Caco-2 (cell line): ENCODE measurements at regions not wholly inside any gene's neighbourhood (a gene's known extent, or its start where the extent isn't known, plus 50 kb on each side); places are given as distances from the start of the nearest gene placed in this dataset.

Experiments
- BruUV-seq: library from RNA; stranded (reverse); fragments of 400-500 nt; replicated peaks from 2 replicates; lab custom pipeline; 2021; lab: Mats Ljungman, UMichigan
- CTCF ChIA-PET: fragments of 300-600 bp; sonication (Branson Sonifier 250); formaldehyde crosslinking; loops from one replicate; lab custom pipeline; 2022; ENCODE audit warnings: antibody characterized with exemption; lab: Charles Lee
- POLR2A ChIA-PET: fragments of 300-600 bp; sonication (Branson Sonifier 250); formaldehyde crosslinking; loops from one replicate; lab custom pipeline; 2022; ENCODE audit warnings: antibody characterized with exemption; lab: Charles Lee
- DNase-seq, 2 experiments: peaks; one replicate each; pipeline versions ENCODE4 v3.0.0 to v3.0.0-alpha.2; 2020 to 2022
- H3K27me3 ChIP-seq: replicated peaks from 2 replicates; pipeline ENCODE4 v1.6.0; 2011; ENCODE audit warnings: low read length; ENCODE audit not compliant: control insufficient read depth, insufficient read depth
- H3K36me3 ChIP-seq: 2 replicates; pipeline ENCODE4 v1.5.1; 2011; ENCODE audit warnings: low read length; ENCODE audit not compliant: control insufficient read depth, insufficient read depth
- H3K4me1 ChIP-seq: fragments of 250-450 bp; sonication (Bioruptor Pico); 2 replicates; pipeline ENCODE4 v1.5.1; 2020; ENCODE audit warnings: mild to moderate bottlenecking
- H3K4me3 ChIP-seq: 2 replicates; pipeline ENCODE4 v1.5.1; 2011; ENCODE audit warnings: low read depth, mild to moderate bottlenecking, control low read depth, low read length
- H3K9me3 ChIP-seq: fragments of 250-450 bp; sonication (Bioruptor Pico); 2 replicates; pipeline ENCODE4 v1.5.1; 2020; ENCODE audit warnings: mild to moderate bottlenecking, moderate library complexity
- H3K27ac Mint-ChIP-seq: one replicate; pipeline ENCODE4 v1.8.0; 2022; ENCODE audit warnings: mixed read lengths; ENCODE audit not compliant: unreplicated experiment
- H3K27me3 Mint-ChIP-seq: one replicate; pipeline ENCODE4 v1.8.0; 2022; ENCODE audit warnings: mixed read lengths; ENCODE audit not compliant: insufficient read depth, unreplicated experiment
- H3K36me3 Mint-ChIP-seq: one replicate; pipeline ENCODE4 v1.8.0; 2022; ENCODE audit warnings: mild to moderate bottlenecking, mixed read lengths; ENCODE audit not compliant: insufficient read depth, unreplicated experiment
- H3K4me1 Mint-ChIP-seq: one replicate; pipeline ENCODE4 v1.8.0; 2022; ENCODE audit warnings: low read depth, mixed read lengths; ENCODE audit not compliant: unreplicated experiment
- H3K4me3 Mint-ChIP-seq: one replicate; pipeline ENCODE4 v1.8.0; 2022; ENCODE audit warnings: mild to moderate bottlenecking, moderate library complexity, mixed read lengths; ENCODE audit not compliant: unreplicated experiment
- H3K9me3 Mint-ChIP-seq: one replicate; pipeline ENCODE4 v1.8.0; 2022; ENCODE audit warnings: mixed read lengths; ENCODE audit not compliant: unreplicated experiment
- CTCF ChIP-seq, 2 experiments: fragments of 200-600 bp in 1 of 2; IDR thresholded peaks; 1 replicate in 1 of 2; 2 replicates in 1 of 2; pipeline versions ENCODE4 v1.5.1 to v1.8.0; 2011 to 2022; ENCODE audit warnings: antibody characterized with exemption in 1 of 2, control low read depth in 1 of 2, inconsistent platforms in 1 of 2, low read depth in 1 of 2, low read length in 1 of 2, mild to moderate bottlenecking in 1 of 2, moderate library complexity in 1 of 2; ENCODE audit not compliant: insufficient read depth in 1 of 2, severe bottlenecking in 1 of 2, unreplicated experiment in 1 of 2
- intact Hi-C: fragments of 100-400 bp; cut with micrococcal nuclease; formaldehyde crosslinking; loops from one replicate; pipeline ENCODE4 v1.10.0; 2022; ENCODE audit not compliant: unreplicated experiment

GRCh38 chr1:22341791-22342605 lies 109.7 kb upstream of the ZBTB40 start:
- Mint-ChIP-seq H3K27me3 (peaks cover 2% of the 10 kb centered on the region), H3K36me3 (no peaks in the 10 kb centered on the region), H3K4me3 (no peak overlapping the region), H3K27ac (no peak overlapping the region), H3K4me1 (peaks cover 8% of the 10 kb centered on the region), H3K9me3 (no peaks in the 10 kb centered on the region)
- TF ChIP-seq CTCF (IDR thresholded peaks at IDR 0.05; ENCODE audit: insufficient read depth in 1 of 2, low read depth in 1 of 2, low read length in 1 of 2, severe bottlenecking in 1 of 2, unreplicated experiment in 1 of 2): no peak
- Histone ChIP-seq H3K4me3 (no peak overlapping the region), H3K9me3 (no peaks in the 10 kb centered on the region), H3K36me3 (no peaks in the 10 kb centered on the region), H3K27me3 (no peaks in the 10 kb centered on the region; the same call in 1 of the 2 replicates), H3K4me1 (no peaks in the 10 kb centered on the region)
- ChIA-PET POLR2A (no interaction called here), CTCF (no interaction called here)
- intact Hi-C loops: no loop called here
- no TSS peak for BruUV-seq
- no peak for DNase-seq

- no peak for DNase-seq
- Mint-ChIP-seq H3K27me3 (peaks cover 2% of the 10 kb centered on the region), H3K27ac (no peak overlapping the region), H3K36me3 (no peaks in the 10 kb centered on the region), H3K4me1 (peaks cover 8% of the 10 kb centered on the region), H3K9me3 (no peaks in the 10 kb centered on the region), H3K4me3 (no peak overlapping the region)
- H3K27me3 ChIP-seq: no peaks in the 10 kb centered on the region; the same call in 1 of the 2 replicates
- no TSS peak for BruUV-seq
- H3K4me1 ChIP-seq: peaks cover 2% of the 10 kb centered on the region
- TF ChIP-seq CTCF (IDR thresholded peaks at IDR 0.05; ENCODE audit: insufficient read depth in 1 of 2, low read depth in 1 of 2, low read length in 1 of 2, severe bottlenecking in 1 of 2, unreplicated experiment in 1 of 2): no peak
- POLR2A ChIA-PET: no interaction called here
- CTCF ChIA-PET: no interaction called here
- no peaks in the 10 kb centered on the region for H3K9me3 ChIP-seq
- H3K4me3 ChIP-seq: no peak overlapping the region
- H3K36me3 ChIP-seq: no peaks in the 10 kb centered on the region
- intact Hi-C loops: no loop called here
These were observed 108.9 kb upstream of the ZBTB40 start for GRCh38 chr1:22342734-22343191.

GRCh38 chr1:22343456-22344328 lies 108.0 kb upstream of the ZBTB40 start:
- peaks cover 2% of the 10 kb centered on the region for H3K27me3 Mint-ChIP-seq
- Histone ChIP-seq H3K4me1 (peaks cover 11% of the 10 kb centered on the region), H3K27me3 (no peaks in the 10 kb centered on the region; the same call in 1 of the 2 replicates), H3K36me3 (no peaks in the 10 kb centered on the region), H3K9me3 (no peaks in the 10 kb centered on the region), H3K4me3 (no peak overlapping the region)
- H3K27ac Mint-ChIP-seq: no peak overlapping the region
- no TSS peak for BruUV-seq
- no peak for DNase-seq
- intact Hi-C loops: no loop called here
- ChIA-PET POLR2A (no interaction called here), CTCF (no interaction called here)
- TF ChIP-seq CTCF (IDR thresholded peaks at IDR 0.05; ENCODE audit: insufficient read depth in 1 of 2, low read depth in 1 of 2, low read length in 1 of 2, severe bottlenecking in 1 of 2, unreplicated experiment in 1 of 2): no peak
- no peak overlapping the region for H3K4me3 Mint-ChIP-seq
- H3K4me1 Mint-ChIP-seq: peaks cover 12% of the 10 kb centered on the region
- no peaks in the 10 kb centered on the region for H3K9me3 Mint-ChIP-seq
- H3K36me3 Mint-ChIP-seq: no peaks in the 10 kb centered on the region
